RWPE2 (cell line): ENCODE measurements at regions not wholly inside any gene's neighbourhood (a gene's known extent, or its start where the extent isn't known, plus 50 kb on each side); places are given as distances from the start of the nearest gene placed in this dataset.

ENCODE experiments used
- ATAC-seq: fragments of 200-7000 bp; cut with Tn5 transposase; 3 replicates; pipeline ENCODE4 v1.9.1; 2021; ENCODE audit warnings: low read depth
- DNase-seq: peaks from one replicate; pipeline ENCODE4 v3.0.0-alpha.2; 2020; ENCODE audit warnings: low spot score
- H3K27ac ChIP-seq: fragments of 450-650 bp; 2 replicates; pipeline ENCODE4 v1.5.1; 2017; ENCODE audit warnings: mild to moderate bottlenecking; ENCODE audit not compliant: poor library complexity, severe bottlenecking
- H3K27me3 ChIP-seq: fragments of 250-450 bp; sonication (Bioruptor Pico); 2 replicates; pipeline ENCODE4 v1.5.1; 2021; ENCODE audit warnings: mild to moderate bottlenecking, moderate library complexity; ENCODE audit not compliant: insufficient read depth, poor library complexity, severe bottlenecking
- H3K36me3 ChIP-seq: fragments of 250-450 bp; sonication (Bioruptor Pico); 2 replicates; pipeline ENCODE4 v1.5.1; 2020; ENCODE audit warnings: low read depth, mild to moderate bottlenecking, moderate library complexity
- H3K4me1 ChIP-seq: fragments of 250-450 bp; sonication (Bioruptor Pico); 2 replicates; pipeline ENCODE4 v1.5.1; 2021; ENCODE audit warnings: mild to moderate bottlenecking, moderate library complexity; ENCODE audit not compliant: insufficient read depth, poor library complexity, severe bottlenecking
- H3K4me3 ChIP-seq: fragments of 250-450 bp; sonication (Bioruptor Pico); 2 replicates; pipeline ENCODE4 v1.5.1; 2021; ENCODE audit warnings: mild to moderate bottlenecking, moderate library complexity; ENCODE audit not compliant: severe bottlenecking
- H3K9me3 ChIP-seq: fragments of 250-450 bp; sonication (Bioruptor Pico); 2 replicates; pipeline ENCODE4 v1.5.1; 2021; ENCODE audit warnings: mild to moderate bottlenecking, moderate library complexity; ENCODE audit not compliant: severe bottlenecking
- CTCF ChIP-seq: fragments of 450-650 bp; IDR thresholded peaks from one replicate; pipeline ENCODE4 v1.5.1; 2017; ENCODE audit warnings: mild to moderate bottlenecking, moderate library complexity; ENCODE audit not compliant: poor library complexity, severe bottlenecking

GRCh38 chr9:135214054-135214640 is 126.7 kb downstream of the OLFM1 start:
- no peaks in the 10 kb centered on the region for H3K36me3 ChIP-seq
- H3K4me3 ChIP-seq, result no peak overlapping the region
- H3K27ac ChIP-seq, result no peak overlapping the region
- DNase-seq (peak; percentile 35), ATAC-seq (no peak)
- no peaks in the 10 kb centered on the region for H3K9me3 ChIP-seq
- H3K27me3 ChIP-seq, result peaks cover 43% of the 10 kb centered on the region
- TF ChIP-seq CTCF, result no peak
- H3K4me1 ChIP-seq, result no peaks in the 10 kb centered on the region

DNA sequence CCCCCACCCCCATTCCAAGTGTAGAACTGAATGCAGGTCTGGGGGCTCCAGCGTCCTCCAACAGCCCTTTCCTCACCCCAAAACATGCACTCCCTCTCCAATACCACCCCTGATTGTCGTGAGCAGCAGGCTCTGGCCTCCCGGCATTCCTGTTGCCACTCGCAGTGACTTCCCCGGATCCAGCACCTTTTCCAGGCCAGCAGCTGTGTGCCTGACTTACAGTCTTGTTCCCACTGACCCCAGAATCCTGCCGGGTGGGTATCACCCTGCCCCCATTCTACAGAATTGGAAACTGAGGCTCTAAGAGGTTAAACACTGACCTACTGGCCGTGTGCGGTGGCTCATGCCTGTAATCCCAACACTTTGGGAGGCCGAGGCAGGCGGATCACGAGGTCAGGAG is 127.2 kb downstream of the OLFM1 start:
- no peaks in the 10 kb centered on the region for H3K4me1 ChIP-seq
- DNase-seq, result peak; percentile 17
- H3K27ac ChIP-seq, result no peak overlapping the region
- no peak for TF ChIP-seq CTCF
- peaks cover 43% of the 10 kb centered on the region for H3K27me3 ChIP-seq
- H3K4me3 ChIP-seq, result no peak overlapping the region
- H3K36me3 ChIP-seq, result no peaks in the 10 kb centered on the region
- no peaks in the 10 kb centered on the region for H3K9me3 ChIP-seq
- ATAC-seq, result no peak

- H3K9me3 ChIP-seq, result no peaks in the 10 kb centered on the region
- no peak overlapping the region for H3K27ac ChIP-seq
- DNase-seq (peak; percentile 50), ATAC-seq (peak; percentile 12; the same call in 1 of the 3 replicates)
- H3K27me3 ChIP-seq, result peaks cover 43% of the 10 kb centered on the region
- no peaks in the 10 kb centered on the region for H3K36me3 ChIP-seq
- no peak overlapping the region for H3K4me3 ChIP-seq
- no peak for TF ChIP-seq CTCF
- no peaks in the 10 kb centered on the region for H3K4me1 ChIP-seq
These were observed 128.2 kb downstream of the OLFM1 start for GRCh38 chr9:135215571-135216161.

- H3K27ac ChIP-seq, result no peak overlapping the region
- TF ChIP-seq CTCF, result no peak
- H3K4me3 ChIP-seq, result no peak overlapping the region
- no peaks in the 10 kb centered on the region for H3K9me3 ChIP-seq
- ATAC-seq, result no peak
- H3K36me3 ChIP-seq, result no peaks in the 10 kb centered on the region
- H3K4me1 ChIP-seq, result no peaks in the 10 kb centered on the region
- DNase-seq, result peak; percentile 28
- H3K27me3 ChIP-seq, result peaks cover 43% of the 10 kb centered on the region
These were observed 128.8 kb downstream of the OLFM1 start for GRCh38 chr9:135216236-135216635.

DNA sequence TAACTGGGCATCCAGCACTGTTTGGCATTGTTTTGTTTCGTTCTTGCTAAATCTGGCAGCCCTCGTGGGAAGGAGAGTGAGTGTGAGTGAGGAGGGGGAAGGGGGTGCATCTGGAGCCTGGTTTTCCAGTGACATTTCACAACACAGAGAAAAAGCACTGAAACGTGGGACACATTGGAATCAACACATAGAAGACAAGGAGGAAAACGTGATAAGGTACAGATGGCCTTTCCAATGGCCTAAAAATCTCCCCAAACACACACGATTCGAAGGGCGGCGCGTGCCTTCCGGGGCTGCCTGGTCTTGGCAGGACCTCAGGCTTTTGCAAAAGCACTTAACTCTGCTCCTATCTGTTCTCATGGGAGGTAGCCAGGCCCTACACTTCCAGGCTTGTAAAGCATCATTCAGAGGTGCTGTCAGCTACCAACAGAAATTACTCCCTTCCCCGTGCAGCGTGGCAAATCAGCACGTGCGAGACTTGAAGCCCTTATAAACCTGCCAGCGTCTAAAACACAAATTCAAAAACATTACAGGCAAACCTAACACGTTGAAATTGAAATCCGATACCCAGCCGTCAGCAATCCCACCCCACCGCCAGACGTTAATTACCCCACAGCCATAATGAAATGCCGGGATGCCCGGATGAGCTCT is 129.4 kb downstream of the OLFM1 start:
- ATAC-seq, result no peak
- no peaks in the 10 kb centered on the region for H3K36me3 ChIP-seq
- TF ChIP-seq CTCF, result no peak
- H3K4me3 ChIP-seq, result no peak overlapping the region
- H3K27me3 ChIP-seq, result peaks cover 43% of the 10 kb centered on the region
- no peak overlapping the region for H3K27ac ChIP-seq
- H3K9me3 ChIP-seq, result no peaks in the 10 kb centered on the region
- DNase-seq, result peak; percentile 14
- no peaks in the 10 kb centered on the region for H3K4me1 ChIP-seq
